Panc1 (cell line): ENCODE measurements at regions not wholly inside any gene's neighbourhood (a gene's known extent, or its start where the extent isn't known, plus 50 kb on each side); places are given as distances from the start of the nearest gene placed in this dataset.

ENCODE experiments used
- ATAC-seq: fragments of 200-7000 bp; cut with Tn5 transposase; 2 replicates; pipeline ENCODE4 v1.9.1; 2020; ENCODE audit warnings: mild to moderate bottlenecking, moderate library complexity
- BruUV-seq: library from RNA; stranded (reverse); fragments of 400-500 nt; replicated peaks from 2 replicates; lab custom pipeline; 2021; lab: Mats Ljungman, UMichigan
- CTCF ChIA-PET: fragments of 300-600 bp; sonication (Branson Sonifier 250); formaldehyde crosslinking; loops from one replicate; lab custom pipeline; 2022; ENCODE audit warnings: antibody characterized with exemption; lab: Charles Lee
- POLR2A ChIA-PET: fragments of 300-600 bp; sonication (Branson Sonifier 250); formaldehyde crosslinking; loops from one replicate; lab custom pipeline; 2022; ENCODE audit warnings: antibody characterized with exemption; lab: Charles Lee
- DNase-seq: peaks from one replicate; pipeline ENCODE4 v3.0.0-alpha.2; 2010; ENCODE audit warnings: low read depth, low spot score
- H3K27ac ChIP-seq: 2 replicates; pipeline ENCODE4 v1.5.1; 2011; ENCODE audit warnings: mild to moderate bottlenecking, low read length, inconsistent platforms
- H3K27me3 ChIP-seq: fragments of 200-500 bp; sonication (Bioruptor generic); 2 replicates; pipeline ENCODE4 v1.6.0; 2014; ENCODE audit warnings: low read length, inconsistent platforms; ENCODE audit not compliant: control insufficient read depth, insufficient read depth
- H3K36me3 ChIP-seq: fragments of 200-500 bp; sonication (Bioruptor generic); 2 replicates; pipeline ENCODE4 v1.5.1; 2014; ENCODE audit warnings: inconsistent platforms, mild to moderate bottlenecking, low read length, moderate library complexity; ENCODE audit not compliant: control insufficient read depth, insufficient read depth
- H3K4me1 ChIP-seq: 2 replicates; pipeline ENCODE4 v1.5.1; 2011; ENCODE audit warnings: inconsistent platforms, mild to moderate bottlenecking, low read length, moderate library complexity; ENCODE audit not compliant: control insufficient read depth, insufficient read depth
- H3K4me3 ChIP-seq, 2 experiments: 2 replicates each; pipeline ENCODE4 v1.5.1; 2011 to 2012; ENCODE audit warnings: low read depth in 2 of 2, low read length in 2 of 2, mild to moderate bottlenecking in 2 of 2, inconsistent platforms in 1 of 2, moderate library complexity in 1 of 2
- H3K9me3 ChIP-seq: fragments of 200-500 bp; sonication (Bioruptor generic); 2 replicates; pipeline ENCODE4 v1.5.1; 2014; ENCODE audit warnings: low read depth, mild to moderate bottlenecking, inconsistent platforms, low read length, moderate library complexity; ENCODE audit not compliant: control insufficient read depth, insufficient read depth
- CTCF ChIP-seq: fragments of 450-650 bp; IDR thresholded peaks from 2 replicates; pipeline ENCODE4 v1.5.1; 2017; ENCODE audit warnings: mild to moderate bottlenecking
- POLR2AphosphoS5 ChIP-seq: IDR thresholded peaks from 2 replicates; pipeline ENCODE4 v1.6.1; 2012; ENCODE audit warnings: mild to moderate bottlenecking, low read depth, low read length, moderate library complexity
- REST ChIP-seq, 2 experiments: IDR thresholded peaks; 2 replicates each; pipeline ENCODE4 v1.6.1; 2011 to 2012; ENCODE audit warnings: low read depth in 2 of 2, control low read depth in 1 of 2, low read length in 1 of 2, mild to moderate bottlenecking in 1 of 2, moderate library complexity in 1 of 2; ENCODE audit not compliant: insufficient read depth in 1 of 2
- SIN3A ChIP-seq: IDR thresholded peaks from 2 replicates; pipeline ENCODE4 v1.6.1; 2012; ENCODE audit warnings: low read depth, mild to moderate bottlenecking, low read length, moderate library complexity, borderline replicate concordance; ENCODE audit not compliant: insufficient read depth
- TCF7L2 ChIP-seq: IDR thresholded peaks from 2 replicates; pipeline ENCODE4 v1.6.1; 2011; ENCODE audit warnings: mild to moderate bottlenecking, low read depth, low read length, inconsistent platforms
- in situ Hi-C: cut with HindIII; loops from 2 replicates; pipeline ENCODE4 v1.10.0; 2016; ENCODE audit warnings: low sequenced_read_pairs, low pct_unique_long_range_greater_than_20kb
- intact Hi-C: fragments of 100-400 bp; cut with micrococcal nuclease; formaldehyde crosslinking; loops from one replicate; pipeline ENCODE4 v1.10.0; 2022; ENCODE audit not compliant: unreplicated experiment

GRCh38 chr6:137315081-137315480 lies 95.9 kb upstream of the IFNGR1 start:
- ATAC-seq: no peak

More at GRCh38 chr6:137315081-137315480, 95.9 kb upstream of the IFNGR1 start:
- Histone ChIP-seq H3K4me3 (no peak overlapping the region), H3K9me3 (no peaks in the 10 kb centered on the region), H3K36me3 (no peaks in the 10 kb centered on the region), H3K4me1 (no peaks in the 10 kb centered on the region), H3K27me3 (peaks cover 2% of the 10 kb centered on the region; the same call in 1 of the 2 replicates), H3K27ac (no peak overlapping the region)
- TF ChIP-seq CTCF (no peak), TCF7L2 (no peak), SIN3A (no peak), REST (IDR thresholded peaks at IDR 0.05; ENCODE audit: insufficient read depth in 1 of 2, low read depth in 2 of 2, low read length in 1 of 2) (no peak), POLR2AphosphoS5 (no peak)
- CTCF ChIA-PET: interaction anchor here (1.2 kb wide), 1 partner anchor 43 kb away, joined by 4 read pairs; no protein-coding TSS in a partner anchor
- in situ Hi-C loops (no loop called here), intact Hi-C loops (no loop called here)
- no peak for DNase-seq
- no TSS peak for BruUV-seq
- POLR2A ChIA-PET: no interaction called here
